Left renal cortex interstitium (tissue), 4 donors: ENCODE measurements at regions not wholly inside any gene's neighbourhood (a gene's known extent, or its start where the extent isn't known, plus 50 kb on each side); places are given as distances from the start of the nearest gene placed in this dataset.

Experiments used
- DNase-seq, 4 donors: peaks; one replicate each; pipeline ENCODE4 v3.0.0-alpha.2; 2013; ENCODE audit warnings: low read depth in 4 of 4, low spot score in 2 of 4, missing footprints in 1 of 4

DNA sequence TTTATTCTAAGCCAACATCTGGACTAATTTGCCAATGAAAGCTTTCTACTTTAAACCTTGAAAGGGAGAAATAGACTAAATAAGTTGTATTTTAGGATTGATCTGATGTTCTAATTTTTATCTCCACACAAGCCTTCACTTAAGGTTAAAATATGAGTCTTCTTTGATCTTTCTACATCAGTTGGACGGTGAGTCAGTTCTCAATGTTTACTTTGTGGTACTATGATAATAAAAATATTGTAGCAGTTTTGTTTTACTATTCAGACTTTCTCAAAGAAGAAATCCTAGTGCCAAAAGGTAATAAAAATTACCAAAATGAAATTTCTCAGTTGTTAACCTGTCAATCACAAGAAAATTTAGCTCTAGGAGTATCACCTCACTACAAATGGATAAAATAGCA is 203.5 kb upstream of the RGMB start:
- DNase-seq: no peak

DNA sequence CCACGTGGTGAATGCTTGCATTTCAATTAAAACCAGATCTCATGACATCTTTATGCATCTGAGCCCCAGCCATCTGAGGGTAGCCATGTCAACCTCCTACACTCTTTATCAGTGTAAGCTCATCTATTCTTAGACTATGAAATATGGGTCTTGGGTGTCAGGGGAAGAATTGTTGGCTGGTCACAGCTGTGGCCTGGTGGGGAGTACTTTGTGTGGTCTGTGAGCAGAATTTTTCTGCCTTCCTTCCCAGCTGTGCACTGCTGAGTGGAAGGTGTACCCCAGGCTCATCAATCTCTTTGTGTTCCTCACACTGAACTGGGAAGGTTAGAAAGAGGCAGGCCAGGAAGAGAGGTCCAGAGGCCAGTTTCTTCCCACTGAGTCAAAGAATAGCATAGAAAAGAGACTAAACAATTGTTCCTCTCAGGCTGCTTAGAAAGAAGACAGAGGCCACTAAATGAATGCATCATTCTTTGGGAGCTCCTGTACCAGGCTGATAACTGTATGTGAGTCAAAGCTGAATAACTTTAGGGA is 202.7 kb upstream of the RGMB start:
- DNase-seq: peak; percentile 15 to 49 (median 46)

DNA sequence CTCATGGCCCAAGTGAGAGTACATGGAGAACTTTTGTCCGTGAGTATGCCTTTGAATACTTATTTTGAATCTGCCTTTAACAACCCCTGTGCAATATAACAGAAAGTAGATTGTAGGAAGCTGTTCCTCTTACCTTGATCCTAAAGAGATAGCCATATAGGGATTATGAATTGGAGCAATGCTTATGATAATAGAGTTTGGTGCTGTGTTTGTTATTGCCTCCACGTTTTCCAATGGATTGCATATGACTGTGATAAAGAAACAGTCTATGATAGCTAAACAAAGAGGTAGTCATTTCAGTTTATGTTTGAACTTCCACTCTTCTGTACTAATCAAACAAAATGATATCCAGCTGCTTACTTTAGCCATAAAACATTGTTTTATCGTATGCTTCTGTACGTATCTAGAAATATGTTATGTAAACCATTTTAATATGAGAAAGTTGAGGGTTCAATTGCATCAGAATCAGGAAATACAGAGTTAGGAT is 199.6 kb upstream of the RGMB start:
- no peak for DNase-seq

DNA sequence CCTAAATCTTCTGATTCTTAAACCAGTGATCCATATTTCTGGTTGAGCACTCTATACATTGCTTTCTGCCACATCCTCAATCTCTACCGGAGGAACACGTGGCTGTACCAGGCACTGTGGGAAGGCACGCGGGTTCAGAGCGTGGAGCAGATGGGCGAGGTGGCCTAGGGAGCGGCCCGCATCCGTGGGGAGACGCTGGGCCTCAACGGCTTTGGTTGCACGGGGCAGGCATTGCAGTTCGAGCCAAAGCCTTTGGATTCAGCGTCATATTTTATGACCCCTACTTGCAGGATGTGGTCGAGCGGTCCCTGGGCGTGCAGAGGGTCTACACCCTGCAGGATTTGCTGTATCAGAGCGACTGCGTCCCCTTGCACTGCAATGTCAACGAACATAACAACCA is 197.2 kb upstream of the RGMB start:
- no peak for DNase-seq

DNA sequence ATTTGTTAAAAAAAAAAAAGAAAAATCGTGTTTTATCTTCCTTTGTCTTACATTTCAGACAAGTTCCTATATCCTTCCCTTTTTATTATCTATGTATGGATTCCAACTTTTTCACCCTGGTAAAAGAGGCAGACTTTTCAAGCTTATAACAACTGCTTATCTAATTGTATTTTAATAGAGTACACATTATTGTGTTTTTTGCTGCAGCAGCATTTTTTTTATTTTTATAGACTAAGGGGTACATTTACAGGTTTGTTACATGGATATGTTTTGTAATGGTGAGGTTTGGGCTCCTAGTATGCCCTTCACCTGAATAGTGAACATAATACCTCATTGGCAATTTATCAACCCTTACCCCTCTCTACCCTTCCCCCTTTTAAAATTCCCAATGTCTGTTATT is 195.0 kb upstream of the RGMB start:
- no peak for DNase-seq

DNA sequence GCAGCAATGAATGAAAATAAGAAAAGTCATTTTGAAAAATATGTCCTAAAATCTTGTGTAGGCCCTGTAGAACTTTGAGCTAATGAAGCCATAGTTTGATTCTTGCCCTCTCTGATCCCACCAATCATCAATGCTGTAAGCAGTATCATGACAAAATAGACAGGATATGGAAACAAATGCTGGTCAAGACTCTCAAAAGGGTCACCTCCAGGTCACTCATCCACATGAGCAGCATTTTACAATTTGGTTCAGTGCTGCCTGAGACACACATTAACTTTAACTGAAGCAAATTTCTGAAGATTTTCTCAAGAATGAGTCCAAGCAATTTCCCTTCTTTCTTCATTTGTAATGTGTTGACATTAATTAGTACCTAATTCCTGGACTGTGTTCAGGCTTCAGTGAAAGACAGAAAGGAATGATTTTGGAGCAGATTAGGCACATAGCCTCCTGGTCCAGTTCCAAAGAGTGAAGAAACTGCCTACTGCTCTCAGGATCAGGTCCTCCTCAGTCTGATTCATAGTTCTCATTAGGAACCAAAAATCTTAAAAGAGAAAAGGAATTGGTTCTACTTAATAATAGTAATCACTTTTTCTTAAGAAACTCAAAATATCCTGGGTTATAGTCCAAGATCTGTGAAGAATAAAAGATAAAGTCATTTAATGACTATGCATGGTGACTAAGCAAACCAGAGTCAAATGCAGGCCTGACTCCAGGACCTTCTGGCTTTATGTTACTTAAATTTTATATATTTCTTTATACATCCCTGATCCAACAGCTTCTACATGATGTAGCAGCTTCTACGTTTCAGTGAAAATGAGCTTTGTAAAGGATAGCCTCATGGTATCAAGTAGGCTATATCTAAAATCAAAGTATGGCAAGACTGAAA is 192.1 kb upstream of the RGMB start:
- DNase-seq: no peak

DNA sequence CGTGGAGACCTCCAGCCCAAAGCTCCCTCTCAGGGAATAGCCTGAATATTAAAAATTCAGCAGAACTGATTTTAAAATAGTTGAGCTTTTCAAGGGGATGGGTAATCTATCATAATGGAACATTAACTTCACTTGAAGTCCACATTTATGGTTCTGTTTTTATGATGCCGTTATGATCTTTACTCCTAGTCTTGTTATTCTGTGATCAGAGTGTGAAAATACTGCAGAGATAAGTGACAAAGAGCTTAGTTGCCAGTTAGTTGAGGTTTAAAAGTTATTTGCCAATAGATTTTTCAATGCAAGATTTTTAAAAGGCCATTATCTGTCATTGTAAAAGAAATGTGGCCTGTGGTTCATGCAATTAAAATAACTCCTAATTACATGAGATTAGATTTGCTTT is 189.9 kb upstream of the RGMB start:
- DNase-seq: no peak

DNA sequence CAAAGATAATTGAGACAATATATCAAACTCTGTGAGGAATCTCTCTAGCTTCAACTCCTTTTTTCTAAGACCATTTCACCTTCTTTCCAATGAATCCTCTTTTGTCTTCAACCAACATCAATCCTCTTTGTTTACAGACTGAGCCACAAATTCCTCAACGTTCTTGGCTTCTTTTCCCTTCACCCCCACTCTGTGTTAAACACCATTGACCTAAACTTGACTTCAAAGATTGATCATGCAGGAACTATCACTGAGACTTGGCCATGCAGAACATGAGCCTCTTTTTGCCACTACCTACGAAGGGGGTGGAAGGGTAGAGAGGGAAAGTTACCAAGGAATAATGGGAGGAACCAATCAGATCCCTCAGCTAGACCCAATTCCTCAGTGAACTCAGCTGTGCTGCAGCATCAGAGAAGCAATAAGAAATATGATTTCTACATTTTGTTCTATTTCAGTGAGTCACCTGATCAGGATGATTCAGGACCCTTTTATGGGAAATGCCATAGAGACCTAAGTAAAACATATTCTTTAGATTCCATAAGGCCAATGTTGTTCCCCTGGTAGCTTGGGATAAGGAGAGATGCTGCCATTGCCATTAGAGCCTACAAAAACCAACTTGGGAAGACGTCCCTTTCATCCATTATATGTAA is 187.7 kb upstream of the RGMB start:
- DNase-seq: no peak

DNA sequence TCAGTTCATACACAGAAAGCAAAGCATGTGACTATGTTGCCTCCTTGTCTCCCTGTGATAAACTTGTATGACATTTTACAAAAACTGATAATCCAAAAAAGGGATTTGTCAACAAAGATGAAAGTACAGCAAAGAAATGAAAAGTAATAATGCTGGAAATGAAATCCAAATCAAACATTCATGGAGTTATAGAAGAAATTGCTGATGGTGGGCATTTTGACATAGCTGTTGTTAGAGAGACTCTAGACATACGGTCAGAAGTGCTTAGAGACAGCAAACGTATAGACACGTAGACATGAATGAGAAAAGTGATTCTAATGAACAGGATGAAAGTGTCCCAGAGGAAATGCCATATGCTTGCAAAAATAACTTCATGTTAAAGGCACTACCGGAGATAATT is 186.9 kb upstream of the RGMB start:
- no peak for DNase-seq

DNA sequence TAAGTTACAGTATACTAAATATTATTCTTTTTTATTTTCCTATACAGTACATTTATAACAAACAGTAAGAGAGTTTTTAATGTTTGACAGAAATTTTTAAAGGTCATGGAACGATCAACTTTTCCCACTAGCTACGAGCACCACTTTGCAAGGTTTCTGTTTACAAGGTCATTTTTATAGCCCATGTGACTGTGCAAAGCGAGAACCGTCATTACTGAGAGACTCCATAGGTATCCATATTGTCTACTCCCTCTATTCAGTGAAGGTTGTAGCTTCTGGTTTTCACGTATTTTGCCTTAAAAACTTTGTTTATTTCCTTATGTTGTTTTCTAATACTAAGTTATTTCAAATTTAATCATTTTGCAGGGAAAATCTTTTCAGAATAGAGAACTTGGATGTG is 186.3 kb upstream of the RGMB start:
- DNase-seq: no peak

DNA sequence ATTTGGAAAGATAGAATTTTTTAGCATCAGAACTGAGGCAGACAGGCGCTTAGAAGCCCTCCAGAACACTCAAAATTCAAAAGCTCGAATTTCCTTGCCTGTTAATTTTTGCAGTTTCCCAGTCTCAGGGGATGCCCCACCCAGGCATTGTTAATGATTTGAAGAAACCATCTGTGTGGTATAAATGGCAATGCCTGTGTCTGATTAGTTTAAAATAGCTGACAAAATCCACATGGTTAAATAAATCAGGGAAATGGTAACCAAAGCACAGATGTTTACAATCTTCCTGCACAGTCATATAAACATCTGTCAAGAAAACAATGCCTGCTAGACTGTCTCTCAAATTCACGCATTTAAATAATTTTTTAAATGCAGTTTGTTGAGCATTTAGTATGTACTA is 185.2 kb upstream of the RGMB start:
- DNase-seq: no peak

DNA sequence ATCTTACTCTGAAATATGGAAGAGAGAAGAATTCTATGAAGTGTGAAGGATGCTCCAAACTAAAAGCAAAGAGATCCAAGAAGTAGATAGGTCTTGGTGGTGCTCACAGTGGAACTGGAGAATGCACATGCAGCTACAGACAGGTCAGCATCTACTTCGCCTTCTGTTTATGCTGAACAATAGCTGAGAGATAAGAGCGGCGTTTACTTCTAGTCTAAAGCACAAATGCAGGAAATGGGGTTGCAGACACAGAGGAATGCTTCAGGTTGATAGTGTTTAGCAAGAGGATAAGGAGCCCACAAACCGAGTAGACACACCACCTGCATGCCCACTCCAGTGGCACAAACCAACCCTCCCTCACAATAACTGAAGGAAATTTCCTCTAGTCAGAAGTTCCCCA is 180.0 kb upstream of the RGMB start:
- no peak for DNase-seq

DNA sequence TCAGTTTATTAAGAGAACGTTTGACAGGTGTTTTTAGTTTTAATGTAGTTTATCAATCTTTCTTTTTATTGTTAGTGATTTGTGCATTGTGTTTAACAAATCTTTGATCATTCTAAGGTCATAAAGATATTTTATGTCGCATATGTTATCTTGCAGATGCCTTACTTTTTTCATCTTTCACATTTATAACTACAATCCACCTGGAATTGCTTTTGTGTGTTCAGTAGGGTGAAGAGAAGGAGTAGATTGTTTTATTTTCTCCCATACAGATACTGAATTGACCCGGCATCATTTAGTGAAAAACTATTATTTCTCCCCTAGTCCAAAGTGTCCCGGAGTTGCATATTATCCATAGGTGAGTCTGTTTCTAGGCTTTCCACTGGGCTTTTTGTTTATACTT is 179.4 kb upstream of the RGMB start:
- DNase-seq: no peak

DNA sequence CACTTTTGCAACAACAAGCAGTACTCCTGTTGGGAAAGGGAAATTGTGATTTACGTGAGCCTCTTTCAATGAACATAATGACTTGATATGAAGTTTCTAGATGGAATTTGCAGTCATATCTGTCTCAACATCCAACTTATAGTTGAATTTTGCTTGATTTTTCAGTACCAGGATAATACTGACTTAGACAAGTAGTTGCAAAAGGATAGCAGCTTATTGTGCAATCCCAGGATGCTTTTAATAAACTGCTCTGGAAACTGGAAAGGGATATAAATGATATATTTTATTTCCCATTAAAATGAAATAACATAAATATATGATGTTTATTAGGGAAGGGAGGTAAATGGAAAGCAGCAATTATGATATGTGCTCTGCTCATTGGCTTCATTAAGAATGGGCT is 174.4 kb upstream of the RGMB start:
- no peak for DNase-seq

DNA sequence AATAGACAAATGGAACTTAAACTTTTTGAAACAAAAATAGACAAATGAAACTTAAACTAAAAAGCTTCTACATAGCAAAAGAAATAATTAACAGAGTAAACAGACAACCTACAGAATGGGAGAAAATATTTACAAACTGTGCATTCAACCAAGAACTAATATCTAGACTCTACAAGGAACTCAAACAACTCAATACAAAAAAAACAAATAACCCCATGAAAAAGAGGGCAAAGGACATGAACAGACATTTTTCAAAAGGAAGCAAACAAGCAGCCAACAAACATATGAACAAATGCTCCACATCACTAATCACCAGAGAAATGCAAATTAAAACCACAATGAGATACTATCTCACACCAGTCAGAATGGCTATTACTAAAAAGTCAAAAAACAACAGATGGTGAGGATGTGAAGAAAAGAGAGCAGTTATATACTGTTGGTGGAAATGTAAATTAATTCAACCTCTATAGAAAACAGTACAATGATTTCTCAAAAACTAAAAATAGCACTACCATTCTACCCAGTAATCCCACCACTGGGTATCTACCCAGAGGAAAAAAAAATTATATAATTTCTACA is 170.8 kb upstream of the RGMB start:
- no peak for DNase-seq

DNA sequence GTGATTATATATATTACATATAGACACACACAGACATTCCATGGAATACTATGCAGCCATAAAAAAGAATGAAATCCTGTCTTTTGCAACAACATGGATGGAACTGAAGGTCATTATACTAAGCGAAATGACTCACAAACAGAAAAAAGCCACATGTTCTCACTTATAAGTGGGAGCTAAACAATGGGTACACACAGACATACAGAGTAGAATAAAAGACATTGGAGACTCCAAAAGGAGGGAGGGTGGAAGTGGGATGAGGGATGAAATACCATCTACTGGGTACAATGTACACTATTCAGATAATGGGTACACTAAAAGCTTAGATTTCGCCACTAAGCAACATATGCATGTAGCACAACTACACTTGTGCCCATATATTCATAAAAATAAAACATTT is 170.0 kb upstream of the RGMB start:
- DNase-seq: no peak

DNA sequence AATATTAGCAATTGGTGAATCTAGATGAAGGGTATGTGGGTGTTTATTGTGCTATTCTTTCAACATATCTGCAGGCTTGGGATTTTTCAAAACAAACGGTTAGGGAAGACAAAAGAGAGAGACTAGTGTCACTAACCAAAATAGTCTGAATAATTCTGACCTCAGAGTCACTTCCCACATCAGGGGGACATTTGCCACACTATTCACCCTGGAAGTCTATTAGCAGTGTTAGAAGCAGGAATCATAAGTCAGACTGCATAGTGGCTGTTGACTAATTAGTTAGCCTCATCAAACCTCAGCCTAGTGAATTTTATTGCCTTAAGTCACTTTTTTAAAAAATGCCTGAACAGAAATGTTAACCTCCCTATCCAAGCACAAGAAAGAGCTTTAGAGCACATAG is 169.2 kb upstream of the RGMB start:
- DNase-seq: no peak

DNA sequence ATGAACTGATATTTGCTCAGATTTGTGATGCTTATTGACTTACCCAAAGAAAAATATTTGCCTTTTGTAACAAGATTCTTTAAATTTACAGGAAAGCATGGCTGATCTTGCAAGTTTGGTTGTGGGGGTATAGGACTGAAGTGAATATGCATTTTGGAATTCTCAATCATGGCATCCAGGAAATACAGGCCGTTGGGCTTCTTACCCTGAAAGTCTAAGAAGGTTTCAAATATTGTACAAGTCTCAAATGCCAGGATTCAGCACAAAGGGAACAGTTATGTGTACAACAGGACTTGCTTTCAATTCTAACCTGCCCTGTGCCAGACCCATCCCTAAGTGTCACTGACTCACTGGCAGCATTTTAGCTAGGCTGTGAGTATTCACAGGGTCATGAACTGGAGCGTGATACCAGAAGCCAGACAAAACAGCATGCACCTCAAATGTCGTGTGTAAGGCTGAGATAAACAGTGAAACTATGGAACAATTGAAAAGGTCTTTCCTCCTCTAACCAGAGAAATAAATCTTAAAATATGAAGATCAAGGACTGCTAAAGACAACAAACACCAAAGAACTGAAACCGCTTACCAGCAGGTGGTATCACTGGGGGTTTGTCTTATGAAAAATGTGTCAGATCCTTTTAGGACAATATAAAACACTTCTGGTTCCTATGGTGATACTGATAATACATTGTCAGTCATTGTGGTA is 168.6 kb upstream of the RGMB start:
- no peak for DNase-seq

DNA sequence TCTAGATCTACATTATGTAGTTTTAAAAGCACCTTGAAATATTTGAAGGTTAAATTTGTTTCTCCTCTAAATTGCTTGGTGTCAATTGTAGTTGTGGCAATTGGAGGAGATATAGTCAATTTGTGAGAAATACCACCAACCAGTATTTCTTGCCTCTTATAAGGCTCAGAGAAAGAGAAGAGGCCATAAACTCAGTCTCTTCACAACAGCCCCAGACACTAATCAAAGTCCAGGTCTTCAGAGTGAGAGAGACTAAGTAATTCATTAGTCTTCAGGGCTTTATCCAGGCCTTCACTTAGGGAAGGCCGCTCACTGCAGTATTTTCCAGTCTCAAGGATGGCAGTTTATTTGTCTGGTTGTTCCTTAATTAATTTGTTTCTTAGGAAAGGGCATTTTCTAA is 168.0 kb upstream of the RGMB start:
- no peak for DNase-seq

DNA sequence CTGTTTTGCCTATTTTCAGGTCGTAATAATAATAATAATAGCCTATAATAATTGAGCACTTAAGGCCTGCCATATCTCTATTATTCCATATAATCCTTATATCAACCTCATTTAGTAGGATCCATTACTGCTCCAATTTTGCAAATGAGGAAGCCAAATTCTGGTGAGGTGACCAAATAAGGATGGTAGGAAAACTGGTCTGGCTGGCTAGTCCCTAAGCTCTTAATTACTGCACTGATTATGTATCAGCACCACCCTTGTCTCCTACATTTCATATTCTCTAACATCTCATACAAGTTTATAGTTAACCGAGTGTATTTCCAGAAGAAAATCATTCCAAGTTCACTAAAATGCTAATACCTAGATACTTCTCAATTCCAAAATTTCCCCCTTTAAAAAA is 166.5 kb upstream of the RGMB start:
- no peak for DNase-seq

DNA sequence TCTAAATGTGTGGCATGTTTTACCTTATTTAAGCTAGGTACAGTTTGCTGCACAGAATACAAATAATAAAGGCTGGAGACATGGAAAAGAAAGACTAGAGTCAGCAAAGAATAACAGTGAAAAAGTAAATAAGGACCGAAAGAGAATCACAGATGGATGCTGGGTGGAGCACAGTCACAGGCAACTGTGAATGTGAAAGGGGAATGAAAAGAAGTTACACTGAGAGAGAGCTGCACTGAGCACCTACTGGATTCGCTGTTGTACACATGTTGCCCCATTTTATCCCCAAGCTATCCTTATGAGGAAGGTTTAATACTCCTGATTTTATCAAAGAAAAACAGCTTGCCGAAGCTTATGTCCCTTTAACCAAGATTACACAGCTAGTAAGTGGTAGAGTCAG is 165.4 kb upstream of the RGMB start:
- DNase-seq: no peak
